Stimulated activated CD4-positive, alpha-beta T cell treated with anti-CD3 and anti-CD28 coated beads, Interleukin-4, amount 100 ng/mL, for 48 hours (primary cell): ENCODE measurements at regions not wholly inside any gene's neighbourhood (a gene's known extent, or its start where the extent isn't known, plus 50 kb on each side); places are given as distances from the start of the nearest gene placed in this dataset.
"Not testable (repeated sequence)": the region's sequence is repeated elsewhere in the genome, so short reads cannot be mapped to it uniquely, and the experiment has no call there.

ENCODE experiments used
- DNase-seq, 2 donors: peaks; one replicate each; pipeline ENCODE4 v3.0.0-alpha.2; 2020; ENCODE audit warnings: low read depth in 2 of 2

DNA sequence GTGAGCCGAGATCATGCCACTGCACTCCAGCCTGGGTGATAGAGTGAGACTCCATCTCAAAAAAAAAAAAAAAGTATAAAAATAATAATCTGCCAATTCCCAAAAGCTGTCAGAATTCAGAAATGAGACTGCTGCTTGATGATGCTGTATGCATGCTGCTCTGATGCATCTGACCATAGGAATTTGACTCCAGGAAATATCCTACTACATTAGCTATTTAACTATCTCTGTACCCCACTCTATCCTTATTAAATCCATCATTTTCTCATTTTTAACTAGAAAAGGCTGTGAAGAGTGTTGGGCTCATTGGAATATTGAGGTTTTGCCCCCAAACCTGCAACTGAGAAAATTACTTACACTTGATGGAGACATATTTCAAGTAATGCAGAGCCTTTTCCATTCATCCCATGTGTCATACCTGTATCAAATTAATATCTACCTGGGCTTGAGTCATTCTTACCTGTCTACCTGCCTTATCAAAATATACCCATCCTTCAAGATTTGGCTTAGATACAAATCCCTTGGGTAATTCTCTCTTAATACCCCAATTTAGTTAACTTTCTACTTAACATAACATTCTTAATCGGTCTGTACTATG, 135.2 kb upstream of the PREP start:
- DNase-seq, result no peak

DNA sequence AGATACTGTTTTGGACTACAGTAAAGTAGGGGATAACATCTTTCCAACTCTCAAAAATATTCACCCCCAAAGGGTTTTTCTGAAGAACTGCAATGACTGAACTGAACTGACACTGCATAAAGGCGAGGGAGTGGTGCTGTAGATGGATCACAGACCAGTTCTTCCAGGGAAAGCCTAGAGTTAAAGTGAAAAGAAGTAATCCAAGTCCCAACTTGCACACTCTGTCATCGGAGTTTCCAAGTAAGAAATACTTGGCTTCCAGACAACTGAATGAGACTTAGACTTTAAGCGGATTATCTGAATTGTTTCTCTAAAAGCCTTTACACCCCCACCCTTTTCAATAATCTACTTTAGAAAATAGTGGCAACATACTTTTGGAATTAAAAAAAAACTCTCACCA, 134.1 kb upstream of the PREP start:
- no peak for DNase-seq

DNA sequence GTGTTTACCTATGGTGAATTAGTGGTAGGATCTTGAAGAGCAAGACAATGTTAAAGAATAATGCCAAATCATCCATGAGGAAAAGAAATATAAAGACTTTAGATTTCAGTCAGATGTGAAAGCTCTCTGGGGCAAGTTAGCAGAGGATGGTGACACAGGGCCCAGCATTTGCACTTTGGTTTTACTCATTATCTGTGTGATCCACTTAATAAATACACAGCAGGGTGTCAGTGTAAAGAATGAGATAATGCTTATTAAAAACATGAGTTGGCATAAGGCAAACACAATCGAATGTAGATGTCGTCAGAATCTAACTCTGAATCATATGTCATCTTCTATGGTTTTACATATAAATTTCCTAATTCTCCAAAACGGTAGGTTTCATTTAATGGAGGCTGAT, 130.4 kb upstream of the PREP start:
- DNase-seq, result no peak

DNA sequence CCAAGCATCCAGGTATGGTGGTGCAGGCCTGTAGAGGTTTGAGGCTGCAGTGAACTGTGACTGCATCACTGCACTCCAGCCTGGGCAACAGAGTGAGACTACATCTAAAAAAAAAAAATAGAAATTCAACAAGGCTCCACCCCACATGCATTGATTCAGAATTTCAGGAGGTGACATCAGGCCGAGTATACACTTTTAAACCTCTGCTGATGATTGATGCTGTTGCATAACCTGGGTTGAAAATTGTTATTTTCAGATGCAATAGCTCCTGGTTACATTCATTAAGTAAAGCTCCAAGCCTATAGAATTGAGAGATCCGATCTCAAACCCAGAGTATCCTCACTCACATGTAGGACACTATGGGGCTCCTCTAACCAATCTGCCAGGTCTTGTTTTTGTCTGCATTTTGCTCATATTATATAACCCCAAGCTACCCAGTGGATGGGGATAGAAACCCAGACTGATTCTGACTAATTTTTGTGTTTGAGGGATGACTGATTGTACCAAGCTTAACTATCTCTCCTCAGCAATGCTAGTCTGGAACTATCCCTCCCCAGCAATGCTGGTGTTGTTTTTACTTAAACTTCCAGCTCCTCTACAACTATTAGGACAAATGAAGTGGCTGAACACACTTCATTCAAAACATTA, 123.5 kb upstream of the PREP start:
- no peak for DNase-seq

DNA sequence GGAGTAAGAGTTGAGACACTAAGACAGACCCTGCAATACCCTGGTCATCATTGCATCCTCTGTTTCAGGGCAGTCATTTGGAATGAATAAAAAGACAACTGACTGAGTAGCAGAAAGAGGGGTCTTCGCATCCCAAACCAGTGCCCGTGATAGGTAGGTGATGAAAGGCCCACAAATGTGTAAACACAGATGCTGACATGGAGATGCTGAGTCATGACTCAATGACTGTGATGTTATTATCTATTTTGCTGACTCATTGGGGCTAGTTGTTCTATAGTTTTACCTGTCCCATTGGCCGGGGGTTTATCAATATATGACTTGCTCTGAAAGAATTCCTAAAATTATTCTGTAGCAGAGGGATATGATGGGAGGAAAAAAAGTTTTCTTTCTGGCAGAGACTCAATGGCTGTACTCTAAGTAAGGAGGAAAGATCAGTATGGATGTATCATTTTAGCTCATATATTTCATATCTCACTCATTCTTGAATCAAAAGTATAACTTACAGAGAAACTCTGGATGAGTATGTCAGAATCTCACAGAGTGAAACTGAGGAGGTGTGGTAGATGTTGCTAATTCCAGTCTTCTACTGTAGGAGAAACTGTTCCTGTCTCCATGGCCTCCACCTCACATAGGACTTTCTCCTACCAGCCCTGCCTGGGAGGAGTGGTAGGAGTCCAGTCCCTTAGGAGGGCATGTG, 119.9 kb upstream of the PREP start:
- no peak for DNase-seq

DNA sequence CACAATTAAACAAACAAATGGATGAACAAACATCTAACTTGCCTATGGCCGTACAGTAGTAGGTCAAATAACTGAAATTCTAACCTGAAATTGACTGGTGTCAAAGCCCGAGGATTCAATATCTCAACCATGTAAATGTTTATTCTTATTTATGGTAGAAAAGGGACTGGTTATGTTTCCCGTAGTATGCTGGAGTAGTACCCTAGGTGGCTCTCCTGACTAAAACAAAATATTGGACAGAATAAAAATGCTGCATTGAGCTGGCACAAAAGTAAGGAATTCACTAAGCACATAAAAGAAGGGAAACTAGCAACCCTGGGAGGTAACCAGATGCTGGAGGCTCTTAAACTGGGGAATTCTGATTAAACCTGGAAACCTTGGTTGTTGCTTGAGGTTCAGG, 117.1 kb upstream of the PREP start:
- no peak for DNase-seq

DNA sequence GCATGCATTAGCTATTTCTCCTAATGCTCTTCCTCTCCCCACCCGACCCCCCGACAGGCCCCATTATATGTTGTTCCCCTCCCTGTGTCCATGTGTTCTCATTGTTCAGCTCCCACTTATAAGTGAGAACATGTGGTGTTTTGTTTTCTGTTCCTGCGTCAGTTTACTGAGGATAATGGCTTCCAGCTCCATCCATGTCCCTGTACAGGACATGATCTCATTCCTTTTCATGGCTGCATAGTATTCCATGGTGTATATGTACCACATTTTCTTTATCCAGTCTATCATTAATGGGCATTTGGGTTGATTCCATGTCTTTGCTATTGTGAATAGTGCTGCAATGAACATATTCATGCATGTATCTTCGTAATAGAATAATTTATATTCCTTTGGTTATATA, 116.1 kb upstream of the PREP start:
- not testable (repeated sequence) for DNase-seq

DNA sequence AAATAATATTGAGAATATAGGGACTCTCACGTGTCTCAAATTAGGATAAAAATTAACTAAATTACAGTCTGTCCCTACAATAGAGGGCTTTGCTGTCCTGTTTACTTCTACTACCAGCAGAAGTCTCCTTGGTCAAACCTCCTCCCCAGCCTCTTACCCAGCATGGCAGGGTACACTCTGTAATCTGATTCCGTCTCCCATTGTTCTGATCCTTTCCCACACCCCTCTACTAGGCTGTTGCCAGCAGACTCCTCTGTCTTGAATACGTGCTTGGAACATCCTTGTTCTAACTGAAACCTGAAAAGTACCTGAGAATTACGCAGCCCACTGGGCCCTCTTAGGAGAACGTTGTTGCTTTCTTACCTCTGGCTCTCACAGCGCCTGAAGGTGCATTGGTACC, 112.2 kb upstream of the PREP start:
- DNase-seq, result no peak

DNA sequence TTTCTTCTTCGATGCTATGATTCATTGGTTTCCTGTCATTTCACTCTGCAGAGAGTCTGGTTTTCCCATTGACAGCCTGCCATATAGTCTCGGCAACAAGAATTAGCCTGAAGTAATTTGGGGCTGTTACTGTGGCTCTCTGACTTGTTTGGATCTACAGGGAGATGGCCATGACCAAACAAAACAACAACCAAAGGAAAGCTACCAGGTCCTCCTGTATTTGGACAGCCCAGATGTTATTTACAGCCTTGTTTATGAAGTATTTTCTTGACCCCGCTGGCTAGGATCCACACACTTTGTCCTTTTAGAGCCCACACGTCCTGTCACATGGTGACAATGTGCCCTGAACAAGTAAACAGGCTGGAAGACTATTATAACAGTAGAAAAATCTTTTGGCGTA, 111.4 kb upstream of the PREP start:
- no peak for DNase-seq

DNA sequence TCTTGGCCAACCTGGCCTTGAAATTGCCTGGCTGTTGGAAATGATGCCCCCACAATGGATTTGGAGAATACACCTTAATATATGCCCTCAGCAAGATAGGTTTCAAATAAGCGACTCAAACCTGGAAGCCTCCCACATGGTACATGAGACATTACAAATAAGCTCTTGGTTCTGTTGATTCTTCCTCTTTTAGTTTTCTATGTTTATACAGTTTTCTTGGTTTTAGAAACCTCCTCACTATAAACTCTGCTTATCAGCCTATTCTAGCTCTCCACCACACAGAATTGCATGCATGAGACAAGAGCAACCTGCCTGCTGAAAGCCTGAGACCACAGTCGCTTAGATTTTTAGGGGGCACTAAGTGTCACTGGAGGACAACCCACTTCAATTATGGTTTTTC, 108.8 kb upstream of the PREP start:
- DNase-seq, result no peak

DNA sequence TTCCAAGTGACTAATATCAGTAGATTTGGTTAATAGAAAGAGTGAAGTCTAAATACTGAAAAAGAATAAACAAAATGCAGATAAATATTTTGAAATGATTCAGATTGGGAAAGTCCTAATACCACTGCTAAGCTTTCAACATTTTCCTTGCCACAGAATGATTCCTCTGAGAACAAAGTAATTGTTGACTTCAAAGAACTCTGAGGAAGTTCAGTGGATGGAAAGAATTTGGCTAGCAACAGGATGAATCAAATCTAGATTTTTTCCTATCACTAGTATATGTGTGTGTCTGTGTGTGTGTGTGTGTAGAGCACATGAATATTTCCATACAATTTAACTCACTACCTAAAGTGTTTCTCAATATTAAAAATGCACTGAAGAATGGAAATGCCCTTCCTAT, 107.9 kb upstream of the PREP start:
- DNase-seq, result no peak

DNA sequence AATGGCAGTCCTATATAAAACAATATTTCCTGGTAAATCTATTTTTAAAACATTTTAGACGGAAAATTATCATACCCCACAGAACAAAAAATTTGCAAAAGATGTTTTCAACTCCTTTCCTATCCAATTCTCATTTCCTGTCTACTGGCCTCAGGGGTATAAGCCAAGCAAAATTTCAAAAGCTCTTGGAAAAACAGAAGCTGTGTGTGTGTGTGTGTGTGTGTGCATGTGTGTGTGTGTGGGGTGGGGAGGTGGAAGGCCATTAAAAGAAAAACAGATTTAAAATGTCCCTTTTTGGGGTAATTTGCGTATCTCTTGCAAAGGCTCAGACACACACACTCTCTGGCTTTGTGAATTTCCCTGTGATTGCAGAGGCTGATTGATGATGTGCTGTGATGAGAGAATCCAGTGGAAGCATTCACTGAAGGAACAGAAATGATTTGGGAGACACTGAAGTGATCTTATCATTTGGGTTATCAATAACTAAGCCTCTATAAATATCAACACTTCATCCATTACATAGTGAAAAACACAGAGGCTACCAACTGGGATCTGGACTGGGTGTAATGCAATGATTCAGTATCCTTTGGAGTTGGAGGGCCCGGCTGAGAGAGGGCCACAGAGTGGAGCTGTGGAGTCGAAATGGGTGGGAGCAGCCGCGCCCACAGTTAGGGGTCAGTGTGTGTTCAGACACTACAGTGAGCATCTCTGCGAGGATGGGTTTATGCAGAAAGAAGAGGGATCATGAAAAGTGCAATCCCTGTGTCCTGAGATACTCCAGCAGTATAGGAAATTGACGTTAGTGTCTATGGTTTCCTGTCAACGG, 106.8 kb upstream of the PREP start:
- no peak for DNase-seq

DNA sequence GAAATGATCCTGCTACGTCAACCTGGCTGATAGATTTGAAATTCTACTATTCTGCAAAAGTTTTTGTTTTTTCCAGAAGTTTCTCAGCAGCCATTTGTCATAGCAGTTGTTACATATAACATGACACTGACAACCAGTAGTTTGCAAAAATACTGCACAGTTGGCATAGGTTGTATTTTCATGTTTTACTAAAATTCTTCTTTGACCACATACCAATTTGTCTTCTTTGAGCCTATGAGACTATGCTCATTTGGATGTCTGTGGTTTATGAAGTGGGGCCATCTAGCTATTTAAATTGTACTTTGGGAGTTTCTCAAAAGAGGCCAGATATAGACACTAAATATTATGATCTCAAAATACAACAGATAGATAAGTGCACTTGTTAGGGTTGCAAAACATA, 104.9 kb upstream of the PREP start:
- DNase-seq, result no peak

DNA sequence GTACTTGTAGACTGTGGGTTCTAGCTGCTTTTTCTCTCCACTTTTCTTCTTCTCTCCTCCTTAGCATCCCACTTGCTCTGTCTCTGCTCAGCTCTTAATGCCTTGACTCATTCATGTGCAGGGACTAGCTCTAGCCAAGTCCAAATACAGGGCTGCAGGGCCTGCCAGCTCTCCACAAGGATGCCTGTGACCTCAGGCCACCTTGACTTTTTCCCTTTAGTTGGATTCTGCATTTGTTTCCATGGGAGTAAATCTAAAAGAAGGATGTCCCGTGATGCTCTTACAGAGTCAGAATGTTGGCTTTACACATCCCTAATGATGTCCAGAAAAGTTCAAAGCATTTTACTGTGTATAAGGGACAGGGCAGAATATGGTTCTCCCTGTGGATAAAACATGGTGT, 101.8 kb upstream of the PREP start:
- DNase-seq, result no peak

DNA sequence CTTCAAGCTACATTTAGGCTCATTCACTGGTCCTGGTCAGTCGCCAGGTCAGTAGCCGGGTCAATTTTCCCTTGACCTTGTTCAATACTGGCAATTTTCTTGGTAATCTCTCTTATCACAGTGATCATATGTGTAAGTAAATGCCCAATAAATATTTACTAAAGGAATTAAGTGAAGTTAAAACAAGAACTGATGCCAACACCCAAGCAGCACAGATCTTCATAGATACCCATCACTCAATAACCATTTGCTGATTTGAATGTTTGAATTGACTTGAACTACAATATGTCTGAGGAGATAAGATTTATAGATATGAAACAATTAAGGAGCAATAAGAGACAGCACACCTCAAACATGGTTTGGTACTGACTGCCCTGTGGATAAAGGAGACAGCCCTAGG, 100.8 kb upstream of the PREP start:
- DNase-seq, result no peak

DNA sequence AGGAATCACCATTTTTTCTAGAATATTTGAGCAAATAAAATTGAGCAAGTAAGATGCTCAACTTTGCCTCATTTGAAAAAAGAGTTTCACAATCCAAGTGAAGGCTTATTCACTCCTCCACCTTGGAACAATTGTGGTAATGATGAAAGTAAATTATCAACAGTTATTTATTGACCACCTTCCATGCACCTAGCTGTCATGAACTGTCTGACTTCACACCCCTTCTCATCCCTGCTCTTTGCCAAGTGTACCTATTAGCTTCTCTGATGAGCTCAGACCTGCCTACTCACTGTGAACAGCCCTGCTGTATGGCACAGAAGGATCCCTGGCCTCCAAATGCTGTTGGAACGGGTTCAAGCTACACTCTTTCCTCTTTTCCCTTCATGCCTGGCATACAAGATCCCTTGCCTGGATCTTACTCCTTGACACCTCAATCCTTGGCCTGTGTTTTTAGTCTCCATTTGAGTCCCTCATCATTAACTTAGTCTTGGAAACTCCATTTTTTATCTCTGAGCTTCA, 99.0 kb upstream of the PREP start:
- no peak for DNase-seq

DNA sequence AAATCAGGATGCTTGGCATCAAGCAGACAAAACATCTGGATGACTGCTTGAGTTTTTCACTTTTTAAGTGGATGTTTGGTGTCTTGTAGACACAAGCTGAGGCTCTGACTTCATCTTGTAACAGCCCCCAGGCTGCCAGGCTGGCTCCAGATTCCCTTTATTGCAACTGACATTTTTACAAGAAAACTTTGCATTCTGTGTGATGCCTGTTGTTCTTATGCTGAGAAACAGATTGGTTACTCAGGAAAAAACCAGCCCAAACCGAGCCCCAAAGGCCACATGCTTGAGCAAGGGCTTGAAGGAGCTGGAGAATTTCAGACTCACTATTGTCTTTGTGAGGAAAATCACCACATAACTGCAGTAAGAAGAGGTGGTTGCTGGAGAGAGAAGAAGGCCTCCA, 98.4 kb upstream of the PREP start:
- no peak for DNase-seq

DNA sequence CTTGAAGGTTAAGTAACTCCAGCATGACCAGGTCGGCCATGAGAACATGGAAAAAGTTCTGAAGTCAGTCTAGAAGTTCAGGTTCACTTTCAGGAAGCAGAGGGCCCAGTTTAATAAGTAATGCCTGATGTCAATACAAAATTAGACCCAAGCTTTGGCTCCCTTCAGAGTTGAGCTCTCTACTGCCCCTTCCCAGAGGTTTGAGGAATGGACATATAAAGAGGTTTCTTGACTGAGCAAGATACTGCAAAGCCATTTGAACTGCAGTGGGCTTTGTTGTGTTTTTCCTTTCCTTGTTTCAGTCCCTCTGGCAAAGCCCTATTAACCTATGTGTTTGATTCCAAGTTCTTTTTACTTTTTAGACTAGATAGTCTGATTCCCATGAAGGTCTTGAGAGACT, 97.8 kb upstream of the PREP start:
- DNase-seq, result no peak

DNA sequence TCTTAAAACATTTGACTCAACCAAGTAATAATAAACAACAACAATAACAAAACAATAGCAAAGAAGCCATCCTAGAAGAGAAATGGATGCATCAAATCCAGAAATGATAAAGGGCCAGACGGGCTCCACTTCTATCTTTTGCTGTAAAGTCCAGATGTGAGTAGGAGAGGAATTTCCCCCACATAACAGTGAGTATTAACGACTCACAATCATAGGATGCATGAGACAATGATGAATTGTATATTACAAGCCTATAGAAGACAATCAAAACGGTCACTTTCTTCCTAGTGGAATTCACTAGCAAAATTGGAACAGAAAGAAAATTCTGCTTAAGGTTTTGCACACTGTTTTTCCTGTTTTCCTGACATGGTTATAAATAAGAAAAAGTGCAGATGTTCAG, 97.0 kb upstream of the PREP start:
- DNase-seq, result no peak

DNA sequence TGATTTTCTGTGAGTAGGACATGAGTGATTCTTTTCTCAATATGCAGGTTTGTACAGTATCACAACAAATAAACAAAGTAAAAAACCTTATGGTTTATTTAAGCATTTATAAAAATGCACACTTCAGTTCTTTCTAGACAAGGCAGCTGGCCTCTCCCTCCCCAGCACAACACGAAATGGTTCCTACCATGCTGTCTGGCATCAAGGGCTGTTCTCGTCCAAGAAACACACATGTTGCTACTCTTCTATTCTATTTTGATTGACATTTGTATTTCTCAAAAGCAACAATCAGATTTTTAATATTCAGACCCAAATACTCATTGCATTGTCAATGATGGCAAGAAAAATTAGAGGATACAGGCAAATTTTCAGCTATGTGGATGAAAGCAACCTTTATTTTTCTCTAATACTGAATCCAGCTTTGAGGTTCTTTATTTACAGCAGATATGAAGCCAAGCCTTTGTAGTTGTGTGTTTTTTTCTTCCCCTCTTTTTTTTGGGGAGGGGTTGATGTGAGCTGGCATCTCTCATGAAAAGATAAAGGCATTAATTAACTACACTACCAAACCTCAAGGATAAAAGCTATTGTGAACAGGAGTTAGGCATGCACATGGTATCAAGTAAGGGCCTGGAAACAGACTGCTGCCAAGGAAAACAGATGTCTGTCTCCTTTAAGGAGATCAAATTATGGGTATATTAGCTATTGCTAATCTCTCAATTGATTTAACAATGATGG, 96.4 kb upstream of the PREP start:
- DNase-seq, result no peak

DNA sequence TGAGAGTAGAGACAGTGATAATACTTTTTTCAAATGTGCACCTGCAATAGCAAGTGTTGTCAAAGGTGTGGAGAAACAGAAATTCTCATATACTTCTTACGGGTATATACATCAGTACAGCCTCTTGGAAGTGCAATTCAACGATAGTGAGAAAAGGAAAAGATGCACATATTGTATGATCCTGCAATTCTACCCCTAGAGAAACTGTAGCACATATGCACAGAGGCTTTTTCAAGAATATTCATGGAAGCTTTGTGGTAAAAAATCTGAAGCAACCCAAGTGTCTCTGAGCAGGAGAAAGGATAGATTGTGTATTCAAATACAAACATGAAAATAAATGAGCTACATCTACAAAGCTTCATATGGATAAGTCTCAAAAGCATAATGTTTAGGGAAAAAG, 94.7 kb upstream of the PREP start:
- DNase-seq, result no peak

DNA sequence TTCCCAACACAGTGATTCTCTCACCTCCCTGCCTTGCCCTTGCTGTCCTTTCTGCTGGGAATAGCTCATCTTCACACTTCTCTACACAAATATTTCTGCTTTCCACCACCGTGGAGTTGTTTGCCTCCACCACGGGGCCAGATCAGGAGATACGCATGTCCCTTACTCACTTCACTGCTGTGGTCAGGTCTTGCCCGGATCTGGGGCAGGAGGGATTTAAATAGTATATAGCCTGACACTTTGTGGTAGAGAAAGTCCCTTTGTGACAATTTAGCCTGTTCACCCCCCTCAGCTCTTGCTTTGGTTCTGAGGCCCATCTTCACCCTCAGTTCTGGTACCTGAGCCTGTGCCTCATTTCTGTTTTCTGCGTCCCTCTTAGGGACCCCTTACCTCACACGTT, 92.6 kb upstream of the PREP start:
- no peak for DNase-seq
